Epidermal melanocyte (primary cell): ENCODE measurements at regions not wholly inside any gene's neighbourhood (a gene's known extent, or its start where the extent isn't known, plus 50 kb on each side); places are given as distances from the start of the nearest gene placed in this dataset.

Source experiments
- DNase-seq: peaks from one replicate; pipeline ENCODE4 v3.0.0; 2011; ENCODE audit warnings: low spot score; ENCODE audit not compliant: insufficient read length

GRCh38 chr6:168212362-168212761 is 107.2 kb downstream of the DACT2 start:
- no peak for DNase-seq

DNA sequence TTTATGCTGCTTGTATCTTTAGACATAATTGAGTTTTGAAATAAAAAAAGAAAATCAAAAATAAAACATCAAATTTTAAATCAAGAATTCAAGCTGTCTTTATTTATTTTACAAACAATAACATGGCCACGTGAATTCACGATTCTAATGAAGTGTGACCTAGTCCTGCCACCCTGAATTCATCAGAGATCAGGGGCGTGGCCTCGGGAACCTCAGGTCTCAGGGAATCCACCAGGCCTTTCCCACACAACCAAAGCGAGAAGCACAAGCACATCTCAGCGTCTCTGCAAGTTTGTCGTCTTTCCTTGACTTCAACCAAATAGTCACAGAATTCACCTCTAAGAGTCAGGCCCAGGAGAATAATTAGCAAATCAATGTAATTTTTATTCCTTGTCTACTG is 107.9 kb downstream of the DACT2 start:
- no peak for DNase-seq

GRCh38 chr6:168210239-168211105 is 109.1 kb downstream of the DACT2 start:
- no peak for DNase-seq

DNA sequence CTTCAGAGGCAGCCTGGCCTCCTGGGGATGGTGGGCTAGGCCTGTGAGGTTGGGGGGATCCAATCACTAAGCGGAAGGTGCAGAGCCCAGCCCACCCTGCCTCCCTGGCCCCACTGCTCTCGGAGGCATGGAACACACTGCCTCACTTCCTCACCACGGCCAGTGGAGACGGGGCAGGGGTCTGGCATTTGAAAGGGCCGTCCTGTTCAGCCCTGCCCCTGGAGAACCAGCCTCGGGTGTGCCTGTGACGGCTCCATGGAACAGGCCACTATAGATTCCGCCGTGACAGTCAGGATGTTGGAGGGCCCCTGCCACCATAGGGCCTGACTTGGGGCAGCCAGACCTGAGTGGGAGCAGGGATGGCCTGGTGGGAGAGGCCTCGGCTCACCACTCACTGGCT is 110.2 kb downstream of the DACT2 start:
- no peak for DNase-seq

DNA sequence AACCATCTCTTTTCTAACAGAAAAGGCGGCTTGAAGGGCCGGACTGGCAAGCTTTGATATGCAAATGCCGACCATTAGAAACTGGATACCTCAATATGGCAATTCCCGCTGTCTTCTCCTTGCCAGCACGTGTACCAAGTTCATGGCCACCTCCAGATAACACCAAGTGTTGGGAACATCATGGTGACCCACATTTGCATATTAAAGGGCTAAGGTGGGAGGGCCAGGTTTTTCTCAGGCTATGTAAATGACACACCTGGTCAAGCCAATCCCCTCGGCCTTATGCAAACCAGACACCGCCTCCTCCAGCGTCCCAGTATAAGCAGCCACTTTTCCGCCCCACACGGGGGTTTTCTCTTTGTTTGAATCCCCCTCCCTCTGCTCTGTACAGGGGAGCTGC is 110.7 kb downstream of the DACT2 start:
- DNase-seq = no peak

DNA sequence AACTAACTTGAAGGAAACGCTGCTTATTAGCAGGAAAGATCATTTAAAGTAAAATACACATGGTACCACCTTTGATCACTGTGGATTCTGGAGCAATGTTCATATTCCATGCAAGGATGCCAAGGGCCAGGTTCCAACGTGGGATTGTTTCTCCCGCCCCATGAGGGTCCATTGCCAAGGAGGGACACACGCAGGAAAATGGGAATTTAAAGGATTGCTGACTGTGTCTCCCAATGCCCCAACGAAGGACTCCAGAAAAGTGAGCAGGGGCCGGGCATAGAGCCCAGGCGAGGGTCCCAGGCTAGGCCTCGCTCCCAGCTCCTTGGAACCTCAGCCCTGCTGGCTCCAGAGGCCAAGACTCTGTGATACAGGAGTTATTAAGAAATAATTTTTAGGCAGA is 111.2 kb downstream of the DACT2 start:
- DNase-seq = no peak

DNA sequence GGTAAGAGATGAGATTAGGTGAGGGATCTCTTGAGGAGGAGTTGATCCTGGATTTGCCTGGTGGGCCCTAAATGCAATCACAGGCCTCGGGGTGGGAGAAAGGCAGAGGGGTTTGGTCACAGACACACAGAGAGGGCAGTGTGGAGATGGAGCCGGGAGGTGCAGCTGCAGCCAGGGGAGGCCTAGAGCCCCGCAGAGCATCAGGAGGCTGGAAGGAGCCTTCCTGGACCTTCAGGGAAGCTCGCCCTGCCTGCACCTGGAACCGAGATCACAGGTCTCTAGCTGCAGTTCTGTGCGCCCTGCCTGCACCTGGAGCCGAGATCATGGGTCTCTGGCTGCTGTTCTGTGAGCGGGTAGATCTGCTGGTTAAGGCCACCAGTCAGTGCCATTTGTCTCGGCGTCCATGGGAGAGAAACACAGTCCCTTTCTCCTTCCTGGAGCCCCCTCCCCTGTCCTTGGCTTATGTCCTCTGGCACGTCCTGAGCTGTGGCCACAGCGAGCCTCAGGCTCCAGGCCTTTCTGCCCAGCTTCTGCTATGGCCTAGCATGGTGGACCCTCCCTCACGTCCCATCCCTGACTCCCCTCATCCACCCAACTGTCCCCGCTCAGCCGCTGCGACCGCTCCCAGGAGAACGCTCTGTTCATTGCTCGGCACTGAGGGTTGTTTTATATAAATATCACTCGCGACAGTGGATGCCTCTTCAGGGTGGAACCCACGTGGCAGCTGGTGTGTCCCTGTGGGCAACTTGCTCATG is 112.0 kb downstream of the DACT2 start:
- no peak for DNase-seq

GRCh38 chr6:168206661-168207274 is 112.8 kb downstream of the DACT2 start:
- DNase-seq = no peak

- DNase-seq = no peak
These were observed 113.4 kb downstream of the DACT2 start for GRCh38 chr6:168206186-168206585.

- no peak for DNase-seq
These were observed 117.8 kb downstream of the DACT2 start for GRCh38 chr6:168201799-168202198.

GRCh38 chr6:168201383-168201782 is 118.2 kb downstream of the DACT2 start:
- DNase-seq = no peak

DNA sequence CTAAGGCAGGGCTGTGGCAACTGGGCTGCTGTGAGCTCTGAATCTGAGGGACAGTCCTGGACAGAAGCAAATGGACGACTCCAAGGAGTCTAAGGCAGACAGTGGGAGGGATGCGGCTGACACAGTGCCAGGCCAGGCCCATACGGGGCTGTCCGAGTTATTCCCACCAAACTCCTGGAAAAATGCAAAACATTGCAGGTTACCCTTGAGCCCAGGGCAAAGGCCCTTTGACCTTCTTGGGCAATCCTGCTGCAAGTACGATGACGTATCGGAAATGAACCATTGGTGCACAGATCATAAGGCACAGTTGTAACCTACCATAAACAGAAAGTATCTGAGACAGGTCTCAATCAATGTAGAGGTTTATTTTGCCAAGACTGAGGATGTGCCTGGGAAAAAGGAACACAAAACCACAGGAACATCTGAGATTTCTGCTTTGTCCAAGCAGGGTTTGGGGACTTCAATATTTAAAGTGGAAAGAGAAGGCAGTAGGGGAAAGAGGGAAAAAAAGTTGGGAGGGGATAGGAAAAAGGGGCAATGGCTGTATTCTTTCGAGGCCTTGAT is 118.9 kb downstream of the DACT2 start:
- DNase-seq = no peak

DNA sequence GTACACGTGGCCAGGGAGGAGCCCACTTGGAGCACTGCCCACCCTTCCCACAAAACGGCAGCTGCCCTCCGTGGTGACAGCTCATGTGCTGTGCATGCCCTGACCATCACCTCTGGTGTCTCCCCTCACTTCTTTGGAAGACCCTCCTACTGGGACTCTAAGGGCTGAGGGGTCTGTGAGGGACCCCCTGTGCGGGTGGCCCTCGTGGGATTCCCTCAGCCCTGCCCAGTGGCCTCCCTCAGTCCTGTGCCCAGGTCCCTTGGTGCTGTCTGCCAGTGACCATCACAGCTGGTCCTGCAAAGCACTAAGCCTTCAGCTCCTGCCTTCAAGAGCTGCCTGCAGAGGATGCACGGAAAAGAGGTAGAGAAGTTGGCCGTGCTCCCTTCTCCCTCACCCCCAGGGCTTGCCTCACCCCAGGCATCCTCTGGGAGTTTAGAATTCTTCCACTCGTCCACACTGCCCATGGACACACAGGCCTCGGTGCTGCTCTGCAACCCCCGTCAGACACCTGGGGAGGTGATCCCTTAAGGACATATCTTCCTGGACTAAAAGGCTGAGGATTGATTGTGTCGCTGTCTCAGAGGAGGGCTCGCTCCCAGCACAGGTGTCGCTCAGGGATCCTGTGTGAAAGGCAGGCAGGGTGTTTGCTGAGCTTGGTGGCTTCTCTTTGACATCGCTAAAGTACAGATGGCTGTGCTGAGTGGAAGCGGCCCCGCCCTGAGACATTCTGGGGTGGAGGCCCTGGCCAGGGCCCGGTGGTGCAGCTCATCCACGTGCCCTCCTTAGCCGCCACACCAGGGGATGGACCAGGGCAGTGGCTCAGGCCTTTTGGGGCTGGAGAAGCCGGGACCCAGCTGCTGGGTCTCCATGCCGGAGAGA is 119.5 kb upstream of the FRMD1 start:
- no peak for DNase-seq

DNA sequence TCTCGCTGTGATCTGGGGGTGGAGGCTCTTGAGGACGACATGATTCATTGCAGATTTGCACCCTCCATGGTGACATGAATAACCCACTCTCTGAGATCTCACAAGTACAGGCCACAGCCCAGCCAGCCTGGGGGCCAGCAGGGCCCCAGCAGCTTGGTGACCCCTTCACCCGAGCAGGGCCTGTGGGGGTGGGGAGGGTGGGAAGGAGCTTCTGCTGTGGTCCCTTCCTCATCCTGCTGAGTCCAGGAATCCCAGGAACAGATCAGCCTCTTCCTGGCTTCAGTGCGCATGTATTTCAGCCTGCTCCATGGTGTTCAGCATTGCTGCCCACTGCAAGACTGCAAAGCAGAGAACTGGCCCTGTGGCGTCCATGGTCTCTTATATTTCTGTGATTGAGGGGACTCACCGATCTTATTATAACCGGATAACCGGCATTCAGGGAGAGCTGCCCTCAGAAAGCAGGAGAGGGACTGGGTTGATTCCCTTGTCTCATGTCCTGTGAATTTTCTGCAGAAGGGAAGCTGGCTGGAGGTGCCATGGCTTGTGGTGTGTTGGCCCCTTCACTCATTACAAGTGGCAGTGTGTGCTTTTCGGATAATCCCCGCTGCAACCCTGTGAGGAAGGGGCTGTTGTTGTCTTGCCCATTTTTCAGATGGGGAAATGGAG is 118.8 kb upstream of the FRMD1 start:
- no peak for DNase-seq

GRCh38 chr6:168196881-168197635 is 118.0 kb upstream of the FRMD1 start:
- no peak for DNase-seq

DNA sequence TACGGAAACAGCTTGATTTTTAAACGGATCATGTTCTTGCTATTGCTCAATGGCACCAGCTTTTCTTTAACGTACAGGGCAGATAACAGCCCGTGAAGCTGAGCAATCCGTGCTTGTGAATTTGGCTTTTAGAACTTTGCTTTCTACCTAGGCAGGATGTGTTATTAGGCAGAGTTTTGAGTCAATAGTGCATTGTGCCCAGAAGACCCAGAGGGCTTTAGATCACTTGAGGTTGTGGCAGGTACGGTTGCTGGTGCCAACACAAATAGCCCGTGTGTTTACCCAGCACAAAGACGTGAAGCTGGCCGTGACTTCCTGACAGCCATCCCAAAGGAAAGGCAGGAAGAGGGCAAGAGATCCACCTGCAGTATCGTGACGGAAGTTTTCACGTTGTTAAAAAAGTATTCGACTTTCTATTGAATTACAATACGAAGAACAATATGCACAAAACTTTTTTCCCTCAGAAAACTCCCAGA is 117.4 kb upstream of the FRMD1 start:
- no peak for DNase-seq

DNA sequence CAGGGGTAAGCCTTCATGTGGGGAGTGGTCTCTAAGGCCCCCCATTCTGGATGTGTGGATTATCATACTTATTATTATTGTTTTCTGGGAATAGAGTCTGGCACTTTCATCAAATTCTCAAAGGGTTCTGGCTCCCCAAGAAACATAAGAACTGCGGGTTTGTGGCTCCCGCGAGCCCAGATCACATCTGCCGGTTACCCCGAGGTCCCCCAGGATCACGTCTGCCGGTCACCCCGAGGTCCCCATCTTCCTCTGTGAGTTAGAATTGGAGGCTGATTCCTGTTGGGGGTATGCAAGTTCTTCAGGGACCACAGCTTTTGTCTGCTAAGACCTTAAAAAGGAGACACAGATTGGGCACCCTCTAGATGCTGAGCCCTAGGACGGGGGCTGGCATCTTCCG is 116.7 kb upstream of the FRMD1 start:
- no peak for DNase-seq

- DNase-seq = no peak
These were observed 115.9 kb upstream of the FRMD1 start for GRCh38 chr6:168194732-168195567.
